GM13976 (cell line): ENCODE measurements at regions not wholly inside any gene's neighbourhood (a gene's known extent, or its start where the extent isn't known, plus 50 kb on each side); places are given as distances from the start of the nearest gene placed in this dataset.

ENCODE experiments used
- DNase-seq: peaks from one replicate; pipeline ENCODE4 v3.0.0; 2012; ENCODE audit warnings: low spot score
- CTCF ChIP-seq: IDR thresholded peaks from 2 replicates; pipeline ENCODE4 v1.5.1; 2012; ENCODE audit warnings: borderline replicate concordance, mild to moderate bottlenecking; ENCODE audit not compliant: insufficient read depth; ENCODE audit errors: extremely low read depth, missing control alignments, control extremely low read depth
- in situ Hi-C: fragments of 300-500 bp; cut with MboI; formaldehyde crosslinking; loops from one replicate; pipeline ENCODE4 v1.12.0; 2022; ENCODE audit warnings: low sequenced_read_pairs, mixed read lengths, inconsistent platforms; ENCODE audit not compliant: unreplicated experiment

- no peak for TF ChIP-seq CTCF
- no peak for DNase-seq
- in situ Hi-C loops: no loop called here
Observed at GRCh38 chr21:23955135-23955843, 1652.0 kb downstream of the MRPL39 start.

- DNase-seq: no peak
- in situ Hi-C loops: no loop called here
- TF ChIP-seq CTCF: no peak
Observed at GRCh38 chr21:23952269-23952668, 1655.0 kb downstream of the MRPL39 start.

- in situ Hi-C loops: no loop called here
- no peak for TF ChIP-seq CTCF
- DNase-seq: no peak
Observed at GRCh38 chr21:23951251-23951650, 1656.0 kb downstream of the MRPL39 start.

GRCh38 chr21:23950344-23950743 is 1656.9 kb downstream of the MRPL39 start:
- in situ Hi-C loops: no loop called here
- no peak for TF ChIP-seq CTCF
- no peak for DNase-seq

GRCh38 chr21:23949493-23949892 is 1657.8 kb downstream of the MRPL39 start:
- in situ Hi-C loops: no loop called here
- no peak for TF ChIP-seq CTCF
- DNase-seq: no peak

GRCh38 chr21:23939369-23940065 is 1667.8 kb downstream of the MRPL39 start:
- no peak for TF ChIP-seq CTCF
- no peak for DNase-seq
- in situ Hi-C loops: no loop called here
